SK-N-MC (cell line): ENCODE measurements at regions not wholly inside any gene's neighbourhood (a gene's known extent, or its start where the extent isn't known, plus 50 kb on each side); places are given as distances from the start of the nearest gene placed in this dataset.

ENCODE experiments used
- EZH2 ChIP-seq: fragments of 200-600 bp; sonication (generic); IDR thresholded peaks from one replicate; pipeline ENCODE4 v1.6.1; 2017; ENCODE audit warnings: antibody characterized with exemption
- POLR2AphosphoS5 ChIP-seq: IDR thresholded peaks from 2 replicates; pipeline ENCODE4 v1.6.1; 2012; ENCODE audit warnings: mild to moderate bottlenecking, low read depth, low read length, borderline replicate concordance

GRCh38 chr2:118490330-118490729 lies 357.1 kb downstream of the EN1 start:
- TF ChIP-seq EZH2 (no peak), POLR2AphosphoS5 (no peak)
